Central memory CD4-positive, alpha-beta T cell (primary cell): ENCODE measurements at regions not wholly inside any gene's neighbourhood (a gene's known extent, or its start where the extent isn't known, plus 50 kb on each side); places are given as distances from the start of the nearest gene placed in this dataset.
"Not testable (repeated sequence)": the region's sequence is repeated elsewhere in the genome, so short reads cannot be mapped to it uniquely, and the experiment has no call there.

Experiments
- DNase-seq: peaks from one replicate; pipeline ENCODE4 v3.0.0; 2022

DNA sequence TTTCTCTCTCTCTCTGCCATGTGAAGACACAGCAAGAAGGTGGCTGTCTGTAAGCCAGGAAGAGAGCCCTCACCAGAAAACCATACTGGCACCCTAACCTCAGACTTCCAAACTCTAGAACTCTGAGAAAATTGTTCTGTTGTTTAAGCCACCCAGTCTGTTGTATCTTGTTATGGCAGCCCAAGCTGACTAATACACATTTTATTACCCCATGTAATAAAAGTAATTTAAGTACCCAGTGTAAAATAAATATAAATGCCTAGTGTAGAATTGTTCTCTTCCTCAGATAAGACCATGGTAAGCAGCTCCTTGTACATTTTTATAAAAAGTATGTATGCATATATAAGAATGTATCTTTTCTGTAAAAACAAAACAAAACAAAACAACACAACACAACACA lies 119.7 kb downstream of the DTL start:
- no peak for DNase-seq

DNA sequence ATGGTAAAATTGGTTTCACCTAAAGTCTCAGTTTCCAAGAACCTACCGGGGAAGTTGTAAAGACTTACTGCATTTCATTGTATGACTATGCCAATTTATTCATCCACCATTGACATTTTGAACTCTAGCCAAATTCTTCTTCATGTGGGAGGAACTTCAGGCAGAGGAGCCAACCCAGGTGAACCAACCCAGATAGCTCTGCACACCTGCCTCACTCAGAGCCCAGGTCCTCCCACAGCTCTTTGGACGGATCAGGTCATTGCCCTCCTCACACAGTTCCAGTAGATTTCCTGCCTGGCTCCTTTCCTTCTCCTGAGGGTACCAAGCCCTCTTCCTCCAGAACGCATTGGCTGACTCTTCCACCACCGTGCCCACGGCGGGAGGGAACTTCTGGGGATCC lies 121.7 kb downstream of the DTL start:
- no peak for DNase-seq

DNA sequence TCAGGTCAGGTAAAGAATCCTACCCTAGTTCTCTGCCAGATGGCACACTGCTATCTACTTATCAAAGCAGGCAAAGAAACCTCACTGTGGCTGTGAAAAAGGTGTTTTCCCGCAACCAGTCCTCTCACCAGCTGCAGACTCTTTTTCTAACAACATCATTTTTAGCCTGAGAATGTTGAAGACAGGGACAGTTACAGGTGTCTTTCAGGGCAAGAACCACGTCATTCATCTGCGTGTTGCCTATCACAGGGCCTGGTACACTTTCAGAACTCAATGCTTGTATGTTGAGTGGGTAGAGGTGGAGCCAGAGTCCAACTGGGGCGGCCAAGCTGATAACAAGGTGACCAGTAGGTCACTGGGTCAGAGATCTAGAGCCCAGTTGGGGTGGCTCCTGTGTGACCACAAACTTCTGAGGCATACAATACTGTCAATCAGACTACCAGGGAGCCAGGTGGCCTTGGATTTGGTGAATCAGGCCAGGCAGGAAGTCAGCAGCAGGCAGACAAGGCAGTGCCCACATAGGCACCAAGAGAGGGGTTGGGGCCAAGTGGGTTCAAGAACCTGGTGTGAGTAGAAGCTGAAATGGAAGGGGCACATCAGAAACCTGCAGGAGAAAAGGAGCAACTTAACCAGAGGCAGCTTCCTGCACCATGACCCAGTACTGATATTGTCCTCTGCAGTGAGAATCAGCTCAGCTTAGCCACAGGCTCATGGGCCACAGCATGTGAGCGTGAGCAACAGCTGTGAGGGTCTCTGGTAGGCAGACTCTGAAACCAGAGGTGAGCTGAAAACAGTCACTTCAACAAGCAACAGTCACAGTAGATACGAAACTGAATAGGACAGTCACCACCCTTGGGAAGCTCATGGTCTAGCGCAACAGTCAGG lies 123.6 kb downstream of the DTL start:
- DNase-seq = peak; percentile 44

DNA sequence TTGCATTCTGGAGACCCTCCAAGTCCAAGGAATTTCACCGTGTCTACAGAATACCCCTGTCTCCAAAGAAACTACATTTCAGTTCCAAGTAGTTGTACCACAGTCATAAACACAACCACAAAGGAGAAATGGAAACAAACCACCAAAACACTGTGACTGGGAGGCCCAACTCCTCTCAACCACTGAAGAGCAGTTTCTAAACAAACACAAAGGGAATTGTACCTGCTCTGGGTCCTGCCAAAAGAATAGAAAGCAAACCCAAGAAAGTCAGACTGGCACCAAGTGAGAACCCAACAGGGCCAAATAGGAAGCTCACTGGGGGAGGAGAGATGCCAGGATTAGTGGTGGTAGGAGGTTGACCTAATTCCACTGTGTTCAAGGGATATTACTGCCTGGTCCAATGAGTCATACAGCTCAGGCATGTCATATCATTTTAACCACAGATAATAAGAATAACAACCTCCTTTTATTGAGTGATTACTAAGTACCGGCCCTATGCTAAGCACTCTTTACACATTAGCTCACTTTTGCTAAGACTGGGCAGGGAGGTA lies 123.9 kb upstream of the PPP2R5A start:
- no peak for DNase-seq

DNA sequence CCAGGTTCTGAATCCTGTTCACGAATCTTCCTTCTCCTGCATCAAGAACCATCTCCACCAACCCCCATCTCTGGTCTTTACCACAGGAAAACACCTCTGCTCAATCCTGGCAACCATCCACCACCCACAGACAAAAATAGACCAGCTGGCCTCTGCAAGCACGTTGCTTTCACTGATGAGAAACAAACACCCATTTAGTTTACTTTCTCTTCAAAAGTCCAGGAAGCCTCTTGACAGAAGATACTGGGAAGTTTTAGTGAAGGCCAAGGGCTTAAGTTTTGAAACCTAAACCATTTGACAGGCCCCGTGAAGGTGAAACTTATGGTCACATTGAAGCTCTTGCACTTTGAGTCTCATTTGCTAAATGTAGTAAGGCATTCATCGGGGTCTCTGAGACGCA lies 122.6 kb upstream of the PPP2R5A start:
- DNase-seq = peak; percentile 12

DNA sequence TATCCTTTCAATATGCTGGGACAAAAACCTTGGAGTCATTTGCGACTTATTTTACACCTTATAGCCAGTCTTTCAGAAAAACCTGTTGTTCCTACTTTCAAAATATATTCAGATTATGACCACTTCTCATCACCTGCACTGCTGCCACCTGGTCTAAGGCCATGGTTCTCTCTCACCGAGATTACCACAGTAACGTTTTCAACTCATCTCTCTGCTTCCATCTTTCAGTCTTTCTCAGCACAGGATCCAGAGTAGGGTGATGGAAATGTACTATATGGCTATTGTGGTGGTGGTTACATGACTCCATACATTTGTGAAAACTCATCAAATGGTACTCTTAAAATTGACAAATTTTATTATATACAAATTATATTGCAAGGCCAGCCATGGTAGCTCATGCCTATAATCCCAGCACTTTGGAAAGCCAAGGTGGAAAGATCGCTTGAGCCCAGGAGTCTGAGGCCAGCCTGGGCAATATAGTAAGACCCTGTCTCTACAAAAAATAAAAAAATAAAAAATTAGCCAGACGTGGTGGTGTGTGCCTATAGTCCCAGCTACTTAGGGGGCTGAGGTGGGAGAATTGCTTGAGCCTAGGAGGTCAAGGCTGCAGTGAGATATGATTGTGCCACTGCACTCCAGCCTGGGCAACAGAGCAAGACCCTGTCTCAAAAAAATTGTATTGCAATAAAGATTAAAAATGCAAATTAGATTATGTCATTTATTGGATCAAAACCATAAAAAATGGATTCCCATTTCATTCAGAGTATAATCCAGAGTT lies 120.9 kb upstream of the PPP2R5A start:
- DNase-seq = no peak

DNA sequence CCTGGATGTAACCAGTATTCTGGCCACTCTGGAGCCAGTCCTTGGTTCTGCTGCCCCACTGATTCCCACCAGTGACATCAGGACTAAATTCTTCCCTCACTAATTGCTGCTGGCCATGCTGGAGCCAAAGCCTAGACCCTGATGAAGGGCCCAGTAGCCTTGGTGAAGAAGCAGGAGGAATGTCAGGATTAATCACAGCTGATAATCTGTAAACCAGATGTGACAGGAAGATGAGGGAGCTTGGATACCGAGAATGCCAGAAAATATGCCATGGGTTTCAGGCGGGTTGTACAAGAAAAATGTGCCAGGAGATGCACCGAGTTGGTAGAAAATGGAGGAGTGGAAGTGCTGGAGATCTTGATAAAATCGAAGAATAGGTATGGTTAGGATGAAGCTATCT lies 119.0 kb upstream of the PPP2R5A start:
- no peak for DNase-seq

DNA sequence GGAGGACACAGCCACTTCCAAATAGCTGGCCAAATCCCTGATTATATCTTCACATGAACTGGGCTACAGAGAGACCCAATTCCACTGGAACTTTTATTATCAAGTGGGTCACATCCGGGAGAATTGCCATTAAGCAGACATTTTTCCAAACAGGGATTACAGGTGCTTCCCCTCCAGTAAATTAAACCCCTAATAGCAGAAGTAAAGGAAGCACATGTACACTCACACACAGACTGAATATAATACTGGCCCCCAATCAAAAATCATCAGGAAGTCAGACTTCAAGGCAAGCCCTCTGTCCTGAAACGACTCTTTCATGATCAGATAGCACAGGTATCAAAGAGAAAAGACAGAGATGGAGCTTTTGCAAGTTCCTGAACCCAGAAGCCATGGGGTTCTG lies 118.6 kb upstream of the PPP2R5A start:
- no peak for DNase-seq

DNA sequence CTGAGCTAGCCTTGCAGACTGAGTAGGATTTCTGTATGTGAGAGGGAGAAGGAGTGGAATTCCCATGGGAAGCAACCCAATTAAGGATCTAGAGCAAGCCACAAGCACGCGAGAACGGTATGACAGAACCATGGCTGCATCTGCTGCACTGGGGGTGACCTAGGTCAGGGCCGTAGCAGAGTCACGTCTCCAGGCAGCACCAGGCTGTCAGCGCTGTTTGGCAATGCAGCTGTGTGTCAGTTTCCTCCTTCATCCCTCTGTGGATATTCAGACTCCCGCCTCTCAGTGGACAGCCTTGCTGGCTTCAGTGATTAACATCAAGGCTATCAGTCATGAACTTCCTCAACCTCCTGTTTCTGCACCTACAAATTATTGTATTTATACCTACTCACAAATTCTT lies 118.1 kb upstream of the PPP2R5A start:
- DNase-seq = no peak

DNA sequence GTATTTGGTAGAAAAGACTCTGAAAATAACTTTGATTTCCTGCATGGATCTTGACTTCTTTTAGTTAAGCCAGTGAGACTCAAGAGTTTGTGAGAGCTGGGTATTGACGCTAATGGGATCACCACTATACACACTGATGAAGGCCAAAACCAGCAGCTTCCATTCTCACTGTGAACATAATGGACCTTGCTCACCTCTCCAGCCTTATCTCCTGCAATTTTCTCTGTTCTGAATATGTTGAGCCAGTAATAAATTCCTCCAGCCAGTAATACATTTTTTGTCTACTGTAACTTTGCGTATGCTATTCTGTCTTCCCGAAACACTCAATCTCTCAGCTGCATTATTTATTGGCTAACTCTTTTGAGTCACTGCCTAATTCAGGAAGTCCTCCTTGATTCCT lies 111.6 kb upstream of the PPP2R5A start:
- no peak for DNase-seq

DNA sequence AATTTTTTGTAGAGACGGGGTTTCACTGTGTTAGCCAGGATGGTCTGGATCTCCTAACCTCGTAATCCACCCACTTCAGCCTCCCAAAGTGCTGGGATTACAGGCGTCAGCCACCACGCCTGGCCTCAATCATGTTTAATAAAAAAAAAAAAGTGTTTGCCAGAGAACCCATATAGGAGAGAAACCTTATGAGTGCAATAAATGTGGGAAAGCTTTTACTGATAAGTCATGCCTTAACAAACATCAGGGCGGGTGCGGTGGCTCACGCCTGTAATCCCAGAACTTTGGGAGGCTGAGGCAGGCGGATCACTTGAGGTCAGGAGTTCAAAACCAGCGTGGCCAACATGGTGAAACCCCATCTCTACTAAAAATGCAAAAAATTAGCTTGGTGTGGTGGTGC lies 110.9 kb upstream of the PPP2R5A start:
- not testable (repeated sequence) for DNase-seq

DNA sequence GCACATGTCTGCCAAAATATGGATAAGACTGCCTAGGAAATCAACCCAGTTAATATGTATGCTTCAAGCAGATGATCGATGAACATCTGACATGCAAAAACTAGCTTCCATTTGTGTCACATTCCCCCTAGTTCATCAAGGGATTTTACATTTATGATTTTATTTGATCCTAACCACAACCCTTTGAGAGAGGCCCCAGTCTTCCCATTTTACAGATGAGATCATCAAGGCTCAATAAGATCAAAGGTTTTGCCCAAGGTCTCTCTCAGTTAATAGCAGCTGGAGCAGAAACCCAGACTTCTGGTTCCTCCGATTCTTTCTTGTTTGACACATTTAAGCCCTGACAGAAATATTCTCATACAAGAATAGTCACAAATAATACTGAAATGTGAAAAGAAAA lies 107.7 kb upstream of the PPP2R5A start:
- no peak for DNase-seq

DNA sequence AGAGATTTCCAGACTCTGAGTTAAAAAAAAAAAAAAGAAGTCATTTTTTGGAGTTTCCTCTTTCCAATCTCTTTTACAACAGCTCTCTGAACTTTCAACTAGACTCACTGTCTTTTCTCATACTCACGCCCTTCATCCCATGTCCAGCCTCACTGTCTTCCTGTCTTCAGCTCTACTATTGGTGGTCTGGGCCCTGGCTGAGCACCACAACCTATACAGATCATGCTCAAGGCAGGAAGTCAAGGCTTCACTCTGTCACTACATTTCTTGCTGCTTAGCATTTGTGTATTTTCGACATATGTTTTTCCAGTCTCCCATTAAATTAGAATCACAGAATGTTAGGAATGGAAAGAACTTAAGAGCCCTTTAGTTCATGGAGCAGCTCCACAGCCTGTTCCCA lies 106.4 kb upstream of the PPP2R5A start:
- DNase-seq = no peak

DNA sequence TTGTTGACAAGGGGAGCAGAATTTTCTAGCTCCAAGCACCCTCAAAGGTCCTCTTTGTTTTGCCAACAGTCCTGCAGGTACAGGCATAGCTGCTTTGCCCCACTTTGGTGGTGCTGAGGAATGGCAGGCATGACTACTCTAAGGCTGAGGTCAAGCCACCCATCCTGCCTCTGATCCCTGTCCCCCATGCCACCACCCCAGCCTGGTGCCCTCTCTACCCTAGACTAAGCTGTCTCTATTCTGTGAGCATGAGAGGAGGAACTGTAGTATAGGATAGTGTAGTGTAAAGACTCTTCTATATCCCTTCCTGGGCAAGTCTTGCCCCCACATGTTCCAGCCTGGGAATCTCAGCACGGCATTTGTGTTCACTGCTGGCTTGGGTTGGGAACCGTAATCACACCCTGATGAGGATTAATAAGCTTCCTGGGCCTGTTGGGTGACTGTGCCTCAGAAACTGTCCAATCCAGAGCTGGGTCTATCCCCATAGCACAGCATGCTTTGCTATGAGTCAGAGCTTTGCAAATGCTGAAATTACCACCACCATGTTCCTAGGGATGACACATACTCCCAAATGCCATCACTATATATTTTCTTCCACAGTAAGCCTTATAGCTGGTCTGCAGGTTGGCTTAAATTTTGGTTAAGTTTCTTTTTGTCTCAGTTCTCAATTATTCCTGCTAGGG lies 105.7 kb upstream of the PPP2R5A start:
- DNase-seq = no peak

DNA sequence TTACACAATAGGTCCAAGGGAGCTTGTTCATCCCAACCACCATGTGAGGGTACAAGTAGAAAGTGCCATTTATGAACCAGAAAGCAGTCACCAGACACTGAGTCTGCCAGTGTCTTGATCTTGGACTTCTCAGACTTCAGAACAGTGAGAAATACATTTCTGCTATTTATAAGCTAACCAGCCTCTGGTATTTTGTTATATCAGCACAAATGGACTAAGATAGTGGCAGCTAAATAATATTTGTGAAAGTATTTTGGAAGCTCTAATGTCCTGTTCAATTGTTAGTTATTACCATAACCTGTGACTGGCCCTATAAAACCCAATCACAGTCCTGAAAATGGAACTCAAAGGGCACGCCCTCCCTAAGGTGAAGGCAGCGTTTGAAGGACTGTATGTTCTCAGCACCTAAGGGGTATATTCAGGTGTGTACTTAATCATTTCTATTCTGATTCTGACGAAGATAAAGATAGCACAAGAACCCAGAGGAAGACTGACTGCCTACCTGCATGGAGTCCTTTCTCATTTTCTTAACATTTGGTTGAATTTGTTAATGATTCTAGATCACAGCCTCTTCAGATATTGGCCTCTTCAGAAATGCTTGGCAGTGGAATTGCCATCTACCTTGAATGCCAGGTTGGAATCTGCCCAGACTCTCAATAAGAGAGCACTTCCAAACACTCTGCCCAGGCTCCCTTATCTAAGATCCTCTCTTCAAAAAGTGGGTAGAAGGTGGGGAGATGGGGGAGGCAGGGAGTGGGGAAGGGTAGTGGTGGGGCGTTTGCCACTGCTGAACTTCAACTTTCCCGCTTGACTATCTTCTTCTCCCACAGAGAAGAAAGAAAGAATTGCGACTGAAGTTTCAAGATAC lies 104.0 kb upstream of the PPP2R5A start:
- no peak for DNase-seq

DNA sequence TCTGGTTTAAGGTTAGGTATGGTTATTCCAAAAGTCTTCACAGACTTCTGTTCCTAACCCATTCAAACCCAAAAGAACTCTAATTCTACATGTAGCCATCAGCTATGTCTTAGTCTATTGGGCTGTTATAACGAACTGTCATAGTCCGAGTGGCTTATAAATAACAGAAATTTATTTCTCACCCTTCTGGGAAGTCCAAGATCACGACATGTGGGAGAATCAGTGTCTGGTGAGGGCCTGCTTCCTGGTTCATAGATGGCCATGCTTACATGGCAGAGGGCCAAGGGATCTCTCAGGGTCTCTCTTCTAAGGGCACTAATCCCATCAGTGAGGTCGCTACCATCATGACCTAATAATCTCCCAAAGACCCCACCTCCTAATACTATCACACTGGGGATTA lies 103.0 kb upstream of the PPP2R5A start:
- no peak for DNase-seq

DNA sequence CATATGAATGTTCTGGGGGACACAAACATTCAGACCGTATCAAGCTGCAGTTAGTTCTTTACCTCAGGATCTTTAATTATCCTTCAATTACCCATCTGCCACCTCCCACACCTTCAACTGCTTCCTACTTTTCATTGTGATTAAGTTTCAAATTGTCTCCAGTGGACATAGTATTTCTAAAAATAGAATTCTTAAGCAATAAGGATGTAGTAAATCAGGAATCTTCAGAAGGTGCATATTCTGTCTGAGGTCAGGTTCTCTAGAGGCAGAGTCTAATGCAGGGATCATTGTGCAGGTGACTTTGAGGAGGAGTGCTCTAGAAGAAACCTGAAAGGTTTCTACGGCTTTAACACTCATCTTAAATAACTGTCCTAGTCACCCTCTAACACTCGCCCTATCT lies 102.6 kb upstream of the PPP2R5A start:
- DNase-seq = no peak

DNA sequence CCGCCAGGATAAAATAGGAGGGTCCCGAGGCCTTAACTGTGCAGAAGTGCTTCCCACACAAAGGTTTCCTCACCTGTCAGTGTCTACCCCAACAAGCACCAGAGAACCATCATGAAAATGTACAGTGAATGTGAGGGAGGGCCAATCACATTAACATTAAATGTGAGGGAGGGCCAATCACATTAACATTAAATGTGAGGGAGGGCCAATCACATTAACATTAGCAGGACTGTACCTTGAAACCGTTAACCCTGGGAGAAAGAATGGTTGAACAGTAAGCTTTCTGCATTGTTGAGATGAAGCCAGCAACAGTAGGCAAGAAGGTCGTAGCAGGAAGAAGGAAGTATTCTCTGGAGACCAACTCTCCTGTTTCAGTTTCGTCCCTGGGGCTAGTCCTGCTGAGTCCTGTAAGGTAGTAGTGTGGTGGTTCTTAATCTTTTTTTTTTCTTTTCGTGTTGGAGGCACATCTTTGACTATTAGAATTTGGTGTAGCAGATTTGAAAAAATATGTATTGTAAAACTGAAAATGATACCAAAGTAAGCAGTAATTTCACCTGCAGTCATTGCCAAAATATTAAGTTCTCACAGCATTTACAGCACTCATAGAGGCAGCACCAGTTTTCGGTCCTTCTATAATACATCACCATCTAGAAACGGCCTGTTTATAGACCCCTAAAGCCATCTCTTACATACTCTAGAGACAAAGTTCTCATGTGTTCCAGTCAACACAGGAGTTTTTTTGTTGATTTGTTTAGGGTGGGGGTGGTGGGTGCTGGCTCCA lies 98.6 kb upstream of the PPP2R5A start:
- DNase-seq = peak; percentile 1

DNA sequence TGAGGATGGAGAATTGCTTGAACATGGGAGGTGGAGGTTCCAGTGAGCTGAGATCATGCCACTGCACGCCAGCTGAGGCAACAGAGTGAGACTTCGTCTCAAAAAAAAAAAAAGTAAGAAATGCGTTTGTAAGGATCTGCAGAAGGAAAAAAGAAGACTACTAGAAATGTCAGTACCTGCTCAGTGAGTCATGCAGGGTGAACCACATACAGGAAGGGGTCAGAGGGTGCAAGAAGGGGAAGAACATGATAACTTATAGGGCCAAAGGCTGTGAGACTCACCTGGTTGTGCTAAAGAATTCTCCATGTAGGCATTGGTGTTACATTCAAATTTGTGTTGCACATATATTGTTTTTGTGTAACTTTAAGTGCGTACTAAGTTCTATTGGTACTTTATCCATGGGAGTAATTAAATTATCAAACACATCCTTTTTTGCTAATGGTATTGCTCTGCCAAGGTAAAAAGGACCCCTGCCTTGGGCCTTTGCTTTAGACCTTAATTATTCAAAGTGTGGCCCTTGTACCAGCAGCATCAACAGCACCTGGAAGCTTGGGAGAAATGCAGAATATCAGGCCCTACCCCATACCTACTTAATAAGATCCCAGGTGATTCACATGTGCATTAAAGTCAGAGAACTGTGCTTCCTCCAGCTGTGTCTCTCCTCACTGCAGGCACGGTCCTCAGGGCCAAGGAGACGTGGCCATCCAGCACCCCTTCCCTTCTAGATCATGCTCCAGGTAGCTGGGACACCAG lies 96.4 kb upstream of the PPP2R5A start:
- no peak for DNase-seq

DNA sequence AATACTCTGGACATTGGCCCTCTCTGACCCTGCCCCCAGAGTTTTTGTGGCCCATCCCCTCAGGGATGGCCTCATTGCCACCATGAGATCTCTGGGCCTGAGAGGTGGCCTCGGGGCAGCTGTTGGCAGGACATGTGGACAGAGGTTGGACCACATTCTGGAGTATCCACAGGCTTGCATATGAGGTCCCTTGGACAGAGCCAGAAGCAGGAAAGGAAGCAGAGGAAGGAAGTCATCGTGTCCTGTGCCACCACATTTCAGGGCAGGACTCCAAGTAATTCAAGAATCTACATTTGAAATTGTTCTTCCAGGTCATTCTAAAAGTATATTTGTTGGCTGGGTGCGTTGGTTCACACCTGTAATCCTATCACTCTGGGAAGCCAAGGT lies 95.9 kb upstream of the PPP2R5A start:
- DNase-seq = no peak

DNA sequence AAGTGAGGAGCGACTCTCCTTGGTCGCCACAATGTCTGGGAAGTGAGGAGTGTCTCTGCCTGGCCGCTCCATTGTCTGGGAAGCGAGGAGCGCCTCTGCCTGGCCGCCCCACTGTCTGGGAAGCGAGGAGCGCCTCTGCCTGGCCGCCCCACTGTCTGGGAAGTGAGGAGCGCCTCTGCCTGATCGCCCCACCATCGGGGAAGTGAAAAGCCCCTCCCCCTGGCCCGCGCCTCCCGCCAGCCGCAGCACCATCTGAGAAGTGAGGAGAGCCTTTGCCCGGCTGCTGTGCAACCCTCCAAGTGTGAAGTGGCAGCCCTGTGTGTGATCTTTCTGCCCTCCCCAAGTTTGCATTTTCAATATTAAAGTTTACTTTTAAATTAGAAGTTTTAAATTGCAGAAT lies 95.0 kb upstream of the PPP2R5A start:
- DNase-seq = no peak
